Body of pancreas (tissue), 4 donors: ENCODE measurements at regions not wholly inside any gene's neighbourhood (a gene's known extent, or its start where the extent isn't known, plus 50 kb on each side); places are given as distances from the start of the nearest gene placed in this dataset.

Source experiments
- CTCF ChIP-seq, 7 experiments: fragments of 450-650 bp in 4 of 7; fragments of 200-600 bp in 3 of 7; sonication (generic) in 3 of 7; IDR thresholded peaks; one replicate each; pipeline ENCODE4 v1.5.1; 2016 to 2019; ENCODE audit warnings: antibody characterized with exemption in 7 of 7
- POLR2A ChIP-seq, 3 donors: fragments of 450-650 bp; IDR thresholded peaks; one replicate each; pipeline ENCODE4 v1.6.1; 2016; ENCODE audit warnings: antibody characterized with exemption in 3 of 3, mild to moderate bottlenecking in 2 of 3

- no peak for TF ChIP-seq CTCF (IDR thresholded peaks at IDR 0.05)
- TF ChIP-seq POLR2A (IDR thresholded peaks at IDR 0.05), result no peak
Observed at GRCh38 chr7:41870461-41871138, 167.7 kb upstream of the INHBA start.
